Lower leg skin (tissue), 4 donors: ENCODE measurements at regions not wholly inside any gene's neighbourhood (a gene's known extent, or its start where the extent isn't known, plus 50 kb on each side); places are given as distances from the start of the nearest gene placed in this dataset.

Source experiments
- DNase-seq, 2 donors: peaks; one replicate each; pipeline ENCODE4 v3.0.0-alpha.2; 2019; ENCODE audit warnings: low spot score in 2 of 2
- H3K4me3 ChIP-seq: fragments of 200-600 bp; sonication (generic); 2 replicates; pipeline ENCODE4 v1.5.1; 2017; ENCODE audit warnings: mild to moderate bottlenecking, low read depth; ENCODE audit not compliant: poor library complexity, severe bottlenecking
- CTCF ChIP-seq, 3 donors: fragments of 450-650 bp; IDR thresholded peaks; one replicate each; pipeline ENCODE4 v1.5.1; 2016; ENCODE audit warnings: antibody characterized with exemption in 3 of 3, mild to moderate bottlenecking in 3 of 3, moderate library complexity in 2 of 3
- POLR2A ChIP-seq, 2 donors: fragments of 450-650 bp; IDR thresholded peaks; one replicate each; pipeline ENCODE4 v1.6.1; 2016 to 2017; ENCODE audit warnings: antibody characterized with exemption in 2 of 2, mild to moderate bottlenecking in 1 of 2, moderate library complexity in 1 of 2
- WGBS, 2 donors: methylation state at CpG; one replicate each; pipeline ENCODE4 v1.1.5; 2018; 5-methylcytosine and 5-hydroxymethylcytosine counted together
- intact Hi-C: fragments of 100-400 bp; cut with DNase I; formaldehyde crosslinking; loops from one replicate; pipeline ENCODE4 v1.15.0; 2023; ENCODE audit warnings: low total_unique reads

GRCh38 chr21:41066086-41066938, 101.6 kb upstream of the BACE2 start:
- no peak for TF ChIP-seq POLR2A (IDR thresholded peaks at IDR 0.05)
- TF ChIP-seq CTCF (IDR thresholded peaks at IDR 0.05), result no peak
- DNase-seq, result no peak
- WGBS, 2 donors, result 77 to 80% methylated on average over 16 of the region's 16 CpGs
- H3K4me3 ChIP-seq, result no peak overlapping the region
- intact Hi-C loops, result no loop called here

GRCh38 chr21:41067709-41068108, 100.3 kb upstream of the BACE2 start:
- 71 to 73% methylated on average over 4 of the region's 4 CpGs for WGBS, 2 donors
- TF ChIP-seq POLR2A (IDR thresholded peaks at IDR 0.05) (no peak), CTCF (IDR thresholded peaks at IDR 0.05) (no peak)
- no peak for DNase-seq
- intact Hi-C loops, result no loop called here
- H3K4me3 ChIP-seq, result no peak overlapping the region

- H3K4me3 ChIP-seq, result no peak overlapping the region
- TF ChIP-seq CTCF (IDR thresholded peaks at IDR 0.05), result no peak
- TF ChIP-seq POLR2A (IDR thresholded peaks at IDR 0.05), result no peak
- WGBS, 2 donors, result 43 to 46% methylated on average over 7 of the region's 7 CpGs
- intact Hi-C loops, result no loop called here
- no peak for DNase-seq
These were observed 99.5 kb upstream of the BACE2 start for GRCh38 chr21:41068496-41068895.

- DNase-seq, result peak; percentile 60 to 95
- TF ChIP-seq CTCF (IDR thresholded peaks at IDR 0.05), result peak in 1 of 3 donors; percentile 63
- TF ChIP-seq POLR2A (IDR thresholded peaks at IDR 0.05), result no peak
- H3K4me3 ChIP-seq, result no peak overlapping the region
- intact Hi-C loops, result no loop called here
- 10% methylated on average over 30 of the region's 30 CpGs for WGBS, 2 donors
These were observed 98.9 kb upstream of the BACE2 start for GRCh38 chr21:41068967-41069642.

GRCh38 chr21:41070284-41070683, 97.7 kb upstream of the BACE2 start:
- WGBS, 2 donors, result 48 to 67% methylated on average over 2 of the region's 2 CpGs
- intact Hi-C loops, result loop anchor here (10.0 kb wide), 1 partner anchor 605 kb away; no protein-coding TSS in a partner anchor
- H3K4me3 ChIP-seq, result no peak overlapping the region
- DNase-seq, result no peak
- TF ChIP-seq CTCF (IDR thresholded peaks at IDR 0.05) (no peak), POLR2A (IDR thresholded peaks at IDR 0.05) (no peak)
